ENCODE measurements at regions not wholly inside any gene's neighbourhood (a gene's known extent, or its start where the extent isn't known, plus 50 kb on each side); places are given as distances from the start of the nearest gene placed in this dataset.
"Not testable (repeated sequence)": the region's sequence is repeated elsewhere in the genome, so short reads cannot be mapped to it uniquely, and the experiment has no call there.

GRCh38 chr6:113065611-113066010 is 718.5 kb downstream of the RFPL4B start:
- H3K4me2 ChIP-seq: no peak overlapping the region
- H3K27me3 ChIP-seq: no peaks in the 10 kb centered on the region
- H3K4me1 ChIP-seq: no peaks in the 10 kb centered on the region

DNA sequence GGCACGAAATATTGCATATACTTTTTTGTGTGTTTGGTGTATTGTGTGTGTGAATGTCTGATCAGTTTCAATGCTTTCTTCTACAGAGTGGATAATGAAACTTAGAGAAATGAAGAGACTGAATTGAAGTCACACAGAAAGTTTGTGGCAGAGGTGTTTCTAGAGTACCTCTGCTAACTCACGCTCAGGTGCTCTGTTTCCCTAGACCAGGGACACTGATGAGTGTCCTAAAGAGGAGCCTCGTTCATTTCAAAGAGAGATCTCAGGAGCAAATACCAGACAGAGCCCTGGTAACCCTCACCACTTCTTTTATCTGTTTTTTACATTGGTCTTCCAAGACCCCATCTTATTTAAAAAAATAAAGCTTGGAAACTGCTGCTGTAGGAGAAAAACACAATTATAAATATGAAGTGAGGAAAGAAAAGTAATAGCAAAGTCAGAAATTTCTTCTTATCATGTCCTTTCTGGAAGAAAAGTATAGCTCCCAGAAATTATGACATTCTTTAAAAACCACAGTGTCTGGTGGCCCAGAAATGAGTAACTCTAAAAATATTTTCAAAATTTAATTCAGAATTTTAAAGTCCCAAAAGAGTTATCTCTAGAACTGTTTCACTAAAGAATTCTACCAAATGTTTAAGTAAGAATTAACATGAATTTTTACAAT is 720.6 kb downstream of the RFPL4B start:
- no peaks in the 10 kb centered on the region for H3K36me3 ChIP-seq
- no peak for TF ChIP-seq Cebpa-rat (IDR thresholded peaks at IDR 0.05)
- no peak overlapping the region for H3K4me3 ChIP-seq
- peaks cover 0 to 4% (median 0%) of the 10 kb centered on the region in 11 experiments; a peak in 1 of 22 replicates for H3K9me3 ChIP-seq (replicated peaks in 1 of 11)
- no peak overlapping the region for H3K27ac ChIP-seq
- no peak overlapping the region for H3K9ac ChIP-seq
- H3K4me1 ChIP-seq: no peaks in the 10 kb centered on the region
- H3K27me3 ChIP-seq: no peaks in the 10 kb centered on the region
- H3K4me2 ChIP-seq: no peak overlapping the region
- no peaks in the 10 kb centered on the region for H4K20me1 ChIP-seq

More at GRCh38 chr6:113065611-113066010, 718.5 kb downstream of the RFPL4B start:
- H3K9ac ChIP-seq: no peak overlapping the region
- no peak overlapping the region for H3K27ac ChIP-seq
- H3K36me3 ChIP-seq: no peaks in the 10 kb centered on the region
- peaks cover 0 to 4% (median 0%) of the 10 kb centered on the region in 11 experiments; a peak in 1 of 22 replicates for H3K9me3 ChIP-seq (replicated peaks in 1 of 11)
- no peak overlapping the region for H3K4me3 ChIP-seq
- TF ChIP-seq Cebpa-rat (IDR thresholded peaks at IDR 0.05): no peak
- H4K20me1 ChIP-seq: no peaks in the 10 kb centered on the region

GRCh38 chr6:113068570-113068969 is 721.4 kb downstream of the RFPL4B start:
- H3K36me3 ChIP-seq: no peaks in the 10 kb centered on the region
- no peak overlapping the region for H3K4me2 ChIP-seq
- TF ChIP-seq Cebpa-rat (IDR thresholded peaks at IDR 0.05): no peak
- no peaks in the 10 kb centered on the region for H3K4me1 ChIP-seq
- H3K9me3 ChIP-seq (replicated peaks in 1 of 11): peaks cover 0 to 4% (median 0%) of the 10 kb centered on the region in 11 experiments; a peak in 1 of 22 replicates
- H3K4me3 ChIP-seq: no peak overlapping the region
- H3K27me3 ChIP-seq: no peaks in the 10 kb centered on the region
- H4K20me1 ChIP-seq: no peaks in the 10 kb centered on the region
- H3K27ac ChIP-seq: no peak overlapping the region
- no peak overlapping the region for H3K9ac ChIP-seq

GRCh38 chr6:113070681-113071080 is 723.6 kb downstream of the RFPL4B start:
- H4K20me1 ChIP-seq; H3K27me3 ChIP-seq; H3K36me3 ChIP-seq; H3K4me3 ChIP-seq; H3K27ac ChIP-seq; H3K9me3 ChIP-seq (replicated peaks in 1 of 11); H3K9ac ChIP-seq; H3K4me2 ChIP-seq; H3K4me1 ChIP-seq: not testable (repeated sequence)

DNA sequence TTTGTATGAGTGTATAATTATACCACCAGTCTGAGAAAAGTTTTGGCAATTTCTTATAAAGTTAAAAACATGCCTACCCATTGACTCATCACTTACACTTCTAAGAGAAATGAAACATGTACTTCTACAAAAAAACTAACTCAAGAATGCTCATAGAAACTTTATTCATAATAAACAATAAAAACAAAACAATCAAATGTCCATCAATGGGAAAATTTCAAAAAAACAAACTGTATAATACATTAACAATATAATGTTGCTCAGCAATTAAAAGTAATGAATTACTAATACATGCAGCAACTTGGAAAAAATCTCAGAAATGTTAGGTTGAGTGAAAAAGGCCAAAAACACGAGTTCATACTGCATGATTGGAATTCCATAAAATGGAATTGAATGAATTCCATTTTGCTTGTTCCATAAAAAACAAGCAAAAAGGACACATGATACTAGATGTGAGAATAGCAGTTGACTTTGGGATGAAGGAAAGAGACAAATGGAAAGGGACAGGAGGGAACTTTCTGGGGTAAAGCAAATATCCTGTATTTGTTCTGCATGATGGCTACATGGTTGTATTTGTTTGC is 726.6 kb downstream of the RFPL4B start:
- H3K4me3 ChIP-seq: no peak overlapping the region
- H3K9me3 ChIP-seq (replicated peaks in 1 of 11): peaks cover 0 to 4% (median 0%) of the 10 kb centered on the region in 11 experiments; a peak in 1 of 22 replicates
- H4K20me1 ChIP-seq: no peaks in the 10 kb centered on the region
- no peak for TF ChIP-seq Cebpa-rat (IDR thresholded peaks at IDR 0.05)
- H3K4me1 ChIP-seq: peaks cover 0 to 7% (median 0%) of the 10 kb centered on the region in 10 experiments; a peak in 1 of 20 replicates
- H3K4me2 ChIP-seq: no peak overlapping the region
- H3K27me3 ChIP-seq: no peaks in the 10 kb centered on the region
- H3K27ac ChIP-seq: no peak overlapping the region
- H3K36me3 ChIP-seq: no peaks in the 10 kb centered on the region
- H3K9ac ChIP-seq: no peak overlapping the region

GRCh38 chr6:113076116-113076515 is 729.0 kb downstream of the RFPL4B start:
- no peak overlapping the region for H3K4me3 ChIP-seq
- no peak overlapping the region for H3K27ac ChIP-seq
- no peak for TF ChIP-seq Cebpa-rat (IDR thresholded peaks at IDR 0.05)
- H3K4me2 ChIP-seq: no peak overlapping the region
- peaks cover 0 to 7% (median 0%) of the 10 kb centered on the region in 10 experiments; a peak in 1 of 20 replicates for H3K4me1 ChIP-seq
- H3K27me3 ChIP-seq: no peaks in the 10 kb centered on the region
- no peaks in the 10 kb centered on the region for H4K20me1 ChIP-seq
- H3K9me3 ChIP-seq (replicated peaks in 1 of 11): no peaks in the 10 kb centered on the region
- no peaks in the 10 kb centered on the region for H3K36me3 ChIP-seq
- H3K9ac ChIP-seq: no peak overlapping the region

DNA sequence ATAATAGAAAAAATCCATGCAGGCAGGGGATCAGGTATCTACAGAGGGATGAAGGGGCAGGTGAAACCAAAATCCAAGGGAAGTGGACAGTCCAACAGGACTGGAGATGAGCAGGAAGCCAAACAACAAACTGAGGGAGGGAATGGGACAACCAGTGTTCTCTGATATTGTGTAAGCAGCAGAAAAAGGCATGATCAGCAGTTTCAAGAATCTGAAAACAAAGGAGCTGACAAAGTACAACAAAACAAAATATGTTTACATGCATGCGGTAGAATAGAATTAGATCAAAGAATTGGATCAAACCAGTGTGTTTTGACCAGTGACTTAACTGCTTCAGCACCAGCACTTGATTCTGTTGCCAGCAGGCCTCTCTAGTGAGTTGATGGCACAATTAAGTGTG is 729.7 kb downstream of the RFPL4B start:
- Histone ChIP-seq H3K36me3 (no peaks in the 10 kb centered on the region), H3K27ac (no peak overlapping the region), H3K4me2 (no peak overlapping the region), H3K9ac (no peak overlapping the region), H3K9me3 (replicated peaks in 1 of 11) (no peaks in the 10 kb centered on the region), H4K20me1 (no peaks in the 10 kb centered on the region), H3K27me3 (no peaks in the 10 kb centered on the region), H3K4me3 (no peak overlapping the region), H3K4me1 (peaks cover 0 to 7% (median 0%) of the 10 kb centered on the region in 10 experiments; a peak in 1 of 20 replicates)
- no peak for TF ChIP-seq Cebpa-rat (IDR thresholded peaks at IDR 0.05)

DNA sequence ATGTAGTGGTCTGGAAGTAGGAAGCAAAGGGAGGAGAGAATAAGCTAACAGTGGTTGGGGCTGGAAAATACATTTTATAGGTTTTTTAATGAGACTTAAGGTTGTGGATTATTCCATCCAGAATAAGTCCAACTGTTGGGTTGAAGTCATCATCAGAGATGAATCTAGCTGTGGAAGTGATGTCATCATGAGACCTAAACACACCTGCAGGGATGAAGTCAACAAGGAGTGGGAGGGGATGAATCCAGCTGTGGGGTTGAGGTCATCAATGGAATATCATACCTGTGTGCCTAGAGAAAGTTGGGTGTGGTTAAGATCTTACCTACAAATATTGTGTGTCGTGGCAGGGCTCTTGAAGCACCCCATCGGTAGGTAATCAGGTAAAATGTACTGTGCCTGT is 730.7 kb downstream of the RFPL4B start:
- Histone ChIP-seq H3K4me1 (peaks cover 0 to 7% (median 0%) of the 10 kb centered on the region in 10 experiments; a peak in 1 of 20 replicates), H3K9me3 (replicated peaks in 1 of 11) (no peaks in the 10 kb centered on the region), H3K27me3 (no peaks in the 10 kb centered on the region), H3K4me3 (no peak overlapping the region), H3K4me2 (no peak overlapping the region), H3K36me3 (no peaks in the 10 kb centered on the region), H4K20me1 (no peaks in the 10 kb centered on the region), H3K27ac (no peak overlapping the region), H3K9ac (no peak overlapping the region)
- TF ChIP-seq Cebpa-rat (IDR thresholded peaks at IDR 0.05): no peak

GRCh38 chr6:113078791-113079190 is 731.7 kb downstream of the RFPL4B start:
- no peak for TF ChIP-seq Cebpa-rat (IDR thresholded peaks at IDR 0.05)
- H3K27ac ChIP-seq: no peak overlapping the region
- no peaks in the 10 kb centered on the region for H3K9me3 ChIP-seq (replicated peaks in 1 of 11)

GRCh38 chr6:113082745-113083144 is 735.6 kb downstream of the RFPL4B start:
- Histone ChIP-seq H3K36me3 (no peaks in the 10 kb centered on the region), H3K4me1 (peaks cover 0 to 9% (median 0%) of the 10 kb centered on the region in 10 experiments; a peak in 2 of 20 replicates), H3K4me3 (no peak overlapping the region), H3K27me3 (no peaks in the 10 kb centered on the region), H3K9me3 (replicated peaks in 1 of 11) (0 out of 22 replicates have a peak, but pooled peaks cover 0 to 5% (median 0%) of the 10 kb centered on the region in 11 experiments), H3K4me2 (no peak overlapping the region), H4K20me1 (no peaks in the 10 kb centered on the region), H3K9ac (no peak overlapping the region), H3K27ac (no peak overlapping the region)
- no peak for TF ChIP-seq Cebpa-rat (IDR thresholded peaks at IDR 0.05)

More at GRCh38 chr6:113078791-113079190, 731.7 kb downstream of the RFPL4B start:
- H3K4me1 ChIP-seq: peaks cover 0 to 7% (median 0%) of the 10 kb centered on the region in 10 experiments; a peak in 1 of 20 replicates
- no peak overlapping the region for H3K4me3 ChIP-seq
- H4K20me1 ChIP-seq: no peaks in the 10 kb centered on the region
- H3K27me3 ChIP-seq: no peaks in the 10 kb centered on the region
- no peaks in the 10 kb centered on the region for H3K36me3 ChIP-seq
- no peak overlapping the region for H3K9ac ChIP-seq
- no peak overlapping the region for H3K4me2 ChIP-seq

All from BLaER1 treated with 17β-estradiol and CSF1 and Interleukin-3, amounts not matched to agents 10 nM and 100 nM (cell line).